H9 (cell line): ENCODE measurements at regions not wholly inside any gene's neighbourhood (a gene's known extent, or its start where the extent isn't known, plus 50 kb on each side); places are given as distances from the start of the nearest gene placed in this dataset.

Source experiments
- DNase-seq: peaks from one replicate; pipeline ENCODE4 v3.0.0-alpha.2; 2017
- H2AFZ ChIP-seq: one replicate; pipeline ENCODE4 v1.6.1; 2013; ENCODE audit warnings: mild to moderate bottlenecking, low read length, control low read depth, moderate library complexity
- H2AK5ac ChIP-seq: 2 replicates; pipeline ENCODE4 v1.6.1; 2013; ENCODE audit warnings: low read length, control low read depth, mixed read lengths; ENCODE audit not compliant: insufficient read length
- H2BK120ac ChIP-seq: one replicate; pipeline ENCODE4 v1.6.1; 2013; ENCODE audit warnings: low read depth, mild to moderate bottlenecking, low read length, control low read depth, inconsistent platforms; ENCODE audit not compliant: poor library complexity, severe bottlenecking
- H2BK12ac ChIP-seq: 2 replicates; pipeline ENCODE4 v1.6.1; 2013; ENCODE audit warnings: low read length, control low read depth, mixed read lengths, low read depth; ENCODE audit not compliant: insufficient read length
- H2BK15ac ChIP-seq: 2 replicates; pipeline ENCODE4 v1.6.1; 2013; ENCODE audit warnings: low read depth, low read length, control low read depth
- H2BK20ac ChIP-seq: one replicate; pipeline ENCODE4 v1.6.1; 2013; ENCODE audit warnings: low read depth, mild to moderate bottlenecking, low read length, control low read depth, inconsistent platforms; ENCODE audit not compliant: poor library complexity, severe bottlenecking
- H2BK5ac ChIP-seq: 2 replicates; pipeline ENCODE4 v1.6.1; 2013; ENCODE audit warnings: low read length, control low read depth, mixed read lengths; ENCODE audit not compliant: insufficient read length
- H3K14ac ChIP-seq: 2 replicates; pipeline ENCODE4 v1.6.1; 2013; ENCODE audit warnings: low read length, control low read depth; ENCODE audit not compliant: insufficient read depth
- H3K18ac ChIP-seq: 2 replicates; pipeline ENCODE4 v1.6.1; 2013; ENCODE audit warnings: low read depth, mild to moderate bottlenecking, mixed read lengths, low read length, control low read depth; ENCODE audit not compliant: insufficient read length
- H3K23ac ChIP-seq: 2 replicates; pipeline ENCODE4 v1.6.1; 2013; ENCODE audit warnings: low read length, control low read depth, mixed read lengths, low read depth; ENCODE audit not compliant: insufficient read length
- H3K23me2 ChIP-seq: 2 replicates; pipeline ENCODE4 v1.6.1; 2013; ENCODE audit warnings: low read depth, mild to moderate bottlenecking, mixed read lengths, low read length, control low read depth; ENCODE audit not compliant: insufficient read length, poor library complexity, severe bottlenecking
- H3K27ac ChIP-seq: 2 replicates; pipeline ENCODE4 v1.5.1; 2013; ENCODE audit warnings: low read length, control low read depth, mixed read lengths, low read depth; ENCODE audit not compliant: insufficient read length
- H3K27me3 ChIP-seq: 2 replicates; pipeline ENCODE4 v1.6.1; 2013; ENCODE audit warnings: low read length, control low read depth, inconsistent platforms; ENCODE audit not compliant: insufficient read depth
- H3K4ac ChIP-seq: 2 replicates; pipeline ENCODE4 v1.6.1; 2013; ENCODE audit warnings: low read depth, mild to moderate bottlenecking, control low read depth, inconsistent platforms, low read length, moderate library complexity
- H3K4me1 ChIP-seq: 2 replicates; pipeline ENCODE4 v1.6.1; 2013; ENCODE audit warnings: low read length, control low read depth, inconsistent platforms; ENCODE audit not compliant: insufficient read depth
- H3K4me2 ChIP-seq: 2 replicates; pipeline ENCODE4 v1.6.1; 2013; ENCODE audit warnings: low read length, control low read depth, mixed read lengths; ENCODE audit not compliant: insufficient read length, insufficient read depth
- H3K56ac ChIP-seq: 2 replicates; pipeline ENCODE4 v1.6.1; 2013; ENCODE audit warnings: low read depth, mild to moderate bottlenecking, mixed read lengths, low read length, control low read depth; ENCODE audit not compliant: insufficient read length
- H3K79me1 ChIP-seq: 2 replicates; pipeline ENCODE4 v1.6.1; 2013; ENCODE audit warnings: low read depth, mild to moderate bottlenecking, moderate library complexity, low read length, control low read depth, inconsistent platforms; ENCODE audit not compliant: insufficient read depth, poor library complexity, severe bottlenecking
- H3K79me2 ChIP-seq: 2 replicates; pipeline ENCODE4 v1.6.1; 2013; ENCODE audit warnings: low read length, control low read depth, inconsistent platforms; ENCODE audit not compliant: insufficient read depth
- H3K9ac ChIP-seq: 2 replicates; pipeline ENCODE4 v1.6.1; 2013; ENCODE audit warnings: low read length, control low read depth, mixed read lengths; ENCODE audit not compliant: insufficient read length; ENCODE audit errors: extremely low read depth
- H3K9me3 ChIP-seq: one replicate; pipeline ENCODE4 v1.6.1; 2013; ENCODE audit warnings: low read depth, low read length, inconsistent platforms; ENCODE audit not compliant: control insufficient read depth
- H3T11ph ChIP-seq: one replicate; pipeline ENCODE4 v1.6.1; 2013; ENCODE audit warnings: mild to moderate bottlenecking, low read length, control low read depth, inconsistent platforms
- H4K20me1 ChIP-seq: one replicate; pipeline ENCODE4 v1.6.1; 2013; ENCODE audit not compliant: control insufficient read depth, insufficient read length, insufficient read depth
- H4K5ac ChIP-seq: 2 replicates; pipeline ENCODE4 v1.6.1; 2013; ENCODE audit warnings: low read depth, mild to moderate bottlenecking, mixed read lengths, low read length, control low read depth; ENCODE audit not compliant: insufficient read length
- H4K8ac ChIP-seq: replicated peaks from 2 replicates; pipeline ENCODE4 v1.6.1; 2013; ENCODE audit warnings: low read length, control low read depth, mixed read lengths, low read depth; ENCODE audit not compliant: insufficient read length
- H4K91ac ChIP-seq: 2 replicates; pipeline ENCODE4 v1.6.1; 2013; ENCODE audit warnings: low read depth, mild to moderate bottlenecking, moderate library complexity, mixed read lengths, low read length, control low read depth; ENCODE audit not compliant: insufficient read length
- H3K27ac Mint-ChIP-seq, 3 experiments: 2 replicates in 2 of 3; 3 replicates in 1 of 3; pipeline ENCODE4 v1.8.0; 2020 to 2021; ENCODE audit warnings: mixed read lengths in 3 of 3, mild to moderate bottlenecking in 1 of 3, moderate library complexity in 1 of 3
- H3K27me3 Mint-ChIP-seq: 2 replicates; pipeline ENCODE4 v1.8.0; 2021; ENCODE audit warnings: low read depth, mild to moderate bottlenecking, moderate library complexity, mixed read lengths
- H3K36me3 Mint-ChIP-seq, 3 experiments: 2 replicates in 2 of 3; 3 replicates in 1 of 3; pipeline ENCODE4 v1.8.0; 2020 to 2021; ENCODE audit warnings: low read depth in 3 of 3, mixed read lengths in 3 of 3; ENCODE audit not compliant: insufficient read depth in 1 of 3
- H3K4me1 Mint-ChIP-seq, 2 experiments: 2 replicates each; pipeline ENCODE4 v1.8.0; 2020; ENCODE audit warnings: mixed read lengths in 2 of 2
- H3K4me3 Mint-ChIP-seq, 2 experiments: 2 replicates in 1 of 2; 3 replicates in 1 of 2; pipeline ENCODE4 v1.8.0; 2020 to 2021; ENCODE audit warnings: mild to moderate bottlenecking in 2 of 2, mixed read lengths in 2 of 2, moderate library complexity in 1 of 2
- H3K9me3 Mint-ChIP-seq, 2 experiments: 2 replicates in 1 of 2; 3 replicates in 1 of 2; pipeline ENCODE4 v1.8.0; 2020; ENCODE audit warnings: mild to moderate bottlenecking in 2 of 2, mixed read lengths in 2 of 2, moderate library complexity in 1 of 2
- CTCF ChIP-seq: fragments of 200-600 bp; sonication (generic); conservative IDR thresholded peaks from 3 replicates; pipeline ENCODE4 v1.8.0; 2021; ENCODE audit warnings: antibody characterized with exemption, mild to moderate bottlenecking
- WGBS: extraction: QIAGEN DNeasy Blood & Tissue Kit; methylation state at CpG from one replicate; pipeline ENCODE4 v1.1.7; 2013; ENCODE audit warnings: missing lambda C conversion rate, low lambda C conversion rate, mixed read lengths; ENCODE audit not compliant: insufficient read length; ENCODE audit errors: extremely low coverage; 5-methylcytosine and 5-hydroxymethylcytosine counted together

- Histone ChIP-seq H3K9ac (no peak overlapping the region), H3K27ac (no peak overlapping the region), H2AFZ (no peak overlapping the region), H2AK5ac (no peak overlapping the region), H2BK12ac (no peak overlapping the region), H3K4me1 (no peaks in the 10 kb centered on the region), H2BK20ac (no peak overlapping the region), H4K91ac (no peak overlapping the region), H2BK15ac (no peak overlapping the region), H3K23ac (no peak overlapping the region), H3K18ac (no peak overlapping the region), H3K4me2 (no peak overlapping the region), H4K5ac (no peak overlapping the region), H4K20me1 (no peaks in the 10 kb centered on the region), H3K27me3 (no peaks in the 10 kb centered on the region; the same call in 1 of the 2 replicates), H3T11ph (no peak overlapping the region), H2BK120ac (no peak overlapping the region), H4K8ac (no peak overlapping the region), H3K79me2 (no peaks in the 10 kb centered on the region), H3K9me3 (no peaks in the 10 kb centered on the region), H2BK5ac (no peak overlapping the region), H3K14ac (no peak overlapping the region), H3K4ac (no peak overlapping the region), H3K56ac (no peak overlapping the region), H3K79me1 (no peaks in the 10 kb centered on the region), H3K23me2 (no peaks in the 10 kb centered on the region)
- peaks cover 10 to 19% of the 10 kb centered on the region in 2 experiments for H3K4me1 Mint-ChIP-seq
- peak; percentile 32 for DNase-seq
- peaks cover 0 to 15% (median 5%) of the 10 kb centered on the region in 3 experiments; a peak in 5 of 7 replicates for H3K36me3 Mint-ChIP-seq
- H3K27me3 Mint-ChIP-seq: peaks cover 7% of the 10 kb centered on the region
- H3K27ac Mint-ChIP-seq: no peak overlapping the region
- no peak for TF ChIP-seq CTCF
- H3K4me3 Mint-ChIP-seq: no peak overlapping the region
- peaks cover 7 to 9% of the 10 kb centered on the region in 2 experiments for H3K9me3 Mint-ChIP-seq
- WGBS: no CpG with 5 or more reads among the region's 16 CpGs
Observed at GRCh38 chr1:4027492-4028138, 127.5 kb upstream of the C1orf174 start.
